ENCODE measurements at regions not wholly inside any gene's neighbourhood (a gene's known extent, or its start where the extent isn't known, plus 50 kb on each side); places are given as distances from the start of the nearest gene placed in this dataset.

GRCh38 chr14:94839348-94839747 lies 69.4 kb upstream of the GSC start:
- no peaks in the 10 kb centered on the region for H3K36me3 Mint-ChIP-seq (ENCODE audit: low read depth, unreplicated experiment)
- H3K27me3 Mint-ChIP-seq (ENCODE audit: unreplicated experiment), result peaks cover 4% of the 10 kb centered on the region
- TF ChIP-seq CTCF (IDR thresholded peaks at IDR 0.05; ENCODE audit: unreplicated experiment), result no peak
- no peak for DNase-seq (ENCODE audit: low spot score)
- no peak overlapping the region for H3K4me3 Mint-ChIP-seq (ENCODE audit: unreplicated experiment)
- H3K4me1 Mint-ChIP-seq (ENCODE audit: unreplicated experiment), result no peaks in the 10 kb centered on the region
- no peak overlapping the region for H3K27ac Mint-ChIP-seq (ENCODE audit: unreplicated experiment)
- no peaks in the 10 kb centered on the region for H3K9me3 Mint-ChIP-seq (ENCODE audit: unreplicated experiment)

GRCh38 chr14:94836849-94837248 lies 66.9 kb upstream of the GSC start:
- Mint-ChIP-seq H3K4me1 (ENCODE audit: unreplicated experiment) (no peaks in the 10 kb centered on the region), H3K36me3 (ENCODE audit: low read depth, unreplicated experiment) (no peaks in the 10 kb centered on the region), H3K4me3 (ENCODE audit: unreplicated experiment) (no peak overlapping the region), H3K9me3 (ENCODE audit: unreplicated experiment) (no peaks in the 10 kb centered on the region), H3K27me3 (ENCODE audit: unreplicated experiment) (peaks cover 5% of the 10 kb centered on the region), H3K27ac (ENCODE audit: unreplicated experiment) (no peak overlapping the region)
- no peak for DNase-seq (ENCODE audit: low spot score)
- TF ChIP-seq CTCF (IDR thresholded peaks at IDR 0.05; ENCODE audit: unreplicated experiment), result no peak

GRCh38 chr14:94833633-94834032 lies 63.7 kb upstream of the GSC start:
- Mint-ChIP-seq H3K27ac (ENCODE audit: unreplicated experiment) (no peak overlapping the region), H3K27me3 (ENCODE audit: unreplicated experiment) (peaks cover 5% of the 10 kb centered on the region), H3K36me3 (ENCODE audit: low read depth, unreplicated experiment) (no peaks in the 10 kb centered on the region), H3K9me3 (ENCODE audit: unreplicated experiment) (no peaks in the 10 kb centered on the region), H3K4me1 (ENCODE audit: unreplicated experiment) (no peaks in the 10 kb centered on the region), H3K4me3 (ENCODE audit: unreplicated experiment) (no peak overlapping the region)
- no peak for DNase-seq (ENCODE audit: low spot score)
- TF ChIP-seq CTCF (IDR thresholded peaks at IDR 0.05; ENCODE audit: unreplicated experiment), result no peak

GRCh38 chr14:94831085-94831484 lies 61.2 kb upstream of the GSC start:
- Mint-ChIP-seq H3K27ac (ENCODE audit: unreplicated experiment) (no peak overlapping the region), H3K9me3 (ENCODE audit: unreplicated experiment) (no peaks in the 10 kb centered on the region), H3K4me1 (ENCODE audit: unreplicated experiment) (no peaks in the 10 kb centered on the region), H3K36me3 (ENCODE audit: low read depth, unreplicated experiment) (no peaks in the 10 kb centered on the region), H3K27me3 (ENCODE audit: unreplicated experiment) (peaks cover 5% of the 10 kb centered on the region), H3K4me3 (ENCODE audit: unreplicated experiment) (no peak overlapping the region)
- TF ChIP-seq CTCF (IDR thresholded peaks at IDR 0.05; ENCODE audit: unreplicated experiment), result no peak
- DNase-seq (ENCODE audit: low spot score), result no peak

GRCh38 chr14:94827711-94828447 lies 58.0 kb upstream of the GSC start:
- no peak for DNase-seq (ENCODE audit: low spot score)
- TF ChIP-seq CTCF (IDR thresholded peaks at IDR 0.05; ENCODE audit: unreplicated experiment), result no peak
- no peaks in the 10 kb centered on the region for H3K4me1 Mint-ChIP-seq (ENCODE audit: unreplicated experiment)
- H3K27ac Mint-ChIP-seq (ENCODE audit: unreplicated experiment), result no peak overlapping the region
- no peaks in the 10 kb centered on the region for H3K9me3 Mint-ChIP-seq (ENCODE audit: unreplicated experiment)
- peaks cover 4% of the 10 kb centered on the region for H3K27me3 Mint-ChIP-seq (ENCODE audit: unreplicated experiment)
- H3K36me3 Mint-ChIP-seq (ENCODE audit: low read depth, unreplicated experiment), result peaks cover 5% of the 10 kb centered on the region
- no peak overlapping the region for H3K4me3 Mint-ChIP-seq (ENCODE audit: unreplicated experiment)
